ENCODE measurements at regions not wholly inside any gene's neighbourhood (a gene's known extent, or its start where the extent isn't known, plus 50 kb on each side); places are given as distances from the start of the nearest gene placed in this dataset.
"Not testable (repeated sequence)": the region's sequence is repeated elsewhere in the genome, so short reads cannot be mapped to it uniquely, and the experiment has no call there.

DNA sequence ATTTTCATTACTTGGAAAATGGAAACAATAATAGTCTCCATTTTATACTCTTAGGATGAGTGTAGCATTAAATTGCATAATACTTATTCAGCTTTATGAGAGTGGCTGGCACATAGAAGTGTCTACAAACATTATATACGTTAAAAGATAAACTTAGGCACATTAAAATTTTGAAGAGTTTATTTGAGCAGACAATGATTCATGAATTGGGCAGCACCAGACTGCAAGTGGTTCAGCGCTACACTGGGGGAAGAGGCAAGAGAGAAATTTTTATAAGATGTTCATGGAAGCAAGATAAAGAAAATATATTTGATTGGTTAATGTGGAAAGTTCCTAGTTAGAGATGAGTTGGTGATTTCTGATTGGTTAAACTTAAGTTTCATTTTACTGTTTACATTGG is 243.7 kb downstream of the RASEF start:
- Mint-ChIP-seq H3K27ac (no peak overlapping the region), H3K4me1 (ENCODE audit: low read depth) (no peaks in the 10 kb centered on the region), H3K9me3 (peaks cover 5% of the 10 kb centered on the region)

DNA sequence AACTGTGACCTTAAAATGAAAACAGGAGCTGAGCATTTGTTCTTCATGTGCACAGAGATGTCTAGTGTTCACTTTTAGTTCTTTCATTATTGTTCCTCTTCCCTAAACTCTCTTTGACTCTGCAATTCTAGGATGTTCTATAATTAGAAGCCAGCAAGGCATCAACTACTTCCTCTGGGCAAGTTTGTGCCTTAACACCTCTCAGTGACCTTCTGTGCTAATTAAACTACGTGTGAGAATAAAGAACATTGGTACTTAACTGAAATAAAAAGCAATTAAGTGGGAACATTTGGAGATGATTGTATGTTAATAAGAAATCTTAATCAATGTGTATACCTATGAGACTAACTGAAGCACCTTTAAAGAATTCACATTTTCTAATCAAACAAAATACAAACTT is 242.8 kb downstream of the RASEF start:
- no peaks in the 10 kb centered on the region for H3K27me3 Mint-ChIP-seq
- peaks cover 7% of the 10 kb centered on the region for H3K9me3 Mint-ChIP-seq
- H3K27ac Mint-ChIP-seq: no peak overlapping the region
- H3K4me1 Mint-ChIP-seq (ENCODE audit: low read depth): no peaks in the 10 kb centered on the region
- no peaks in the 10 kb centered on the region for H3K36me3 Mint-ChIP-seq (ENCODE audit: low read depth)
- no peak overlapping the region for H3K4me3 Mint-ChIP-seq

More for the DNA sequence above, 243.7 kb downstream of the RASEF start:
- Mint-ChIP-seq H3K4me3 (no peak overlapping the region), H3K27me3 (no peaks in the 10 kb centered on the region), H3K36me3 (ENCODE audit: low read depth) (no peaks in the 10 kb centered on the region)

DNA sequence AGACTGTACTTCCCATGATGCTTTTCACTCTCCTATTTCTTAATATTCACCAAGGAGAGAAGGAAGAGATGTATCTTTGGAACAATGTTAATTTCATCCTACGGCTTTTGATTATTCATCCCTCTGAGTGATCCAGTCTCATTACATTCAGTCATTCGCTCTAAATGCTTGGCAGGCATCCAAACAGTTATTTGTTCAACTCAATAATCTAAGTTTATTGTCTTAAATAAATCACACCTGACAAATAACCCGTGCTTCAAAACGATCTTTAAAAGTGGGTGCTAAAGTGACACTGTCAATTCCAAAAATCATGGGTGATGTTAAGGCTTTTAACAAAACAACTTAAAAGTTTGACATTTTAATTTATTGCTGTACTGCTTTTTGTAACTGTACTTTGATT is 233.1 kb downstream of the RASEF start:
- H3K36me3 Mint-ChIP-seq (ENCODE audit: low read depth): no peaks in the 10 kb centered on the region
- H3K4me1 Mint-ChIP-seq (ENCODE audit: low read depth): no peaks in the 10 kb centered on the region
- H3K9me3 Mint-ChIP-seq: peaks cover 3% of the 10 kb centered on the region
- no peak overlapping the region for H3K4me3 Mint-ChIP-seq
- H3K27ac Mint-ChIP-seq: no peak overlapping the region
- H3K27me3 Mint-ChIP-seq: no peaks in the 10 kb centered on the region

GRCh38 chr9:82865524-82865923 is 197.4 kb downstream of the RASEF start:
- H3K4me3 Mint-ChIP-seq: no peak overlapping the region
- H3K27ac Mint-ChIP-seq: no peak overlapping the region
- H3K27me3 Mint-ChIP-seq: no peaks in the 10 kb centered on the region
- H3K9me3 Mint-ChIP-seq: peaks cover 9% of the 10 kb centered on the region
- no peaks in the 10 kb centered on the region for H3K4me1 Mint-ChIP-seq (ENCODE audit: low read depth)
- H3K36me3 Mint-ChIP-seq (ENCODE audit: low read depth): no peaks in the 10 kb centered on the region

DNA sequence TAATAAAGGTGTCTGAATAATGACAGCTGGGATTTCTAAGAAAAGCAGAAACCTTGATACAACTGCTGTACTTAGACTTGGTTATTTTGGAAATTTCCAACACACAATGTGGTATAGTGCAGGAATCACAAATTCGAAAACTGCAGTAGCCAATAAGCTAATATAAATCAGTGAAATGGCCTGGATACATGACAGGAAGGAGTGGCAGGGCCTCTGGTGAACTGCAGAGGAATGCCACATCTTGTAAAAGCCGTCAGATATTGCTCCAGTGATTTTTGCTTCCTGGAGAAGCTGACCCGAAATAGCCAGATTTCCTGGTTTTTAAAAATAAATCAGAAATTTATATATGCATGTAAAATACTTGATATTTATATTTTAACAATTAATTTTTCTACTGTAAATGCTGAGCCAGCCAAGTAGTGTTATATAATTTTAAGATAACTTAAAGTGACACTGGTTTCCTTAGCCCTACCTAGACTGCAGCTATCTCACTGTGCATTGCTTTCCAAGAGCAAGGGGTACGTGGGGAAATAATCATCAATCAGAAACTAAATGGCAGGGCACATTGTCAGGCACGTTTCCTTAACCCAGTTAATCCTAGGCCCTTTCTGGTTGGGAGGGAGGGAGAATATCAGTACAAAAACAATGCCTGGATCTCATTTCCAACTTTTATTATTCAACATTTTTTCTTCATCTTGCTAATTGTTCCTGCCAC is 182.4 kb downstream of the RASEF start:
- no peaks in the 10 kb centered on the region for H3K27me3 Mint-ChIP-seq
- H3K4me1 Mint-ChIP-seq (ENCODE audit: low read depth): no peaks in the 10 kb centered on the region
- H3K4me3 Mint-ChIP-seq: no peak overlapping the region
- no peaks in the 10 kb centered on the region for H3K9me3 Mint-ChIP-seq
- H3K36me3 Mint-ChIP-seq (ENCODE audit: low read depth): no peaks in the 10 kb centered on the region
- H3K27ac Mint-ChIP-seq: no peak overlapping the region

- Mint-ChIP-seq H3K9me3 (no peaks in the 10 kb centered on the region), H3K27me3 (no peaks in the 10 kb centered on the region), H3K27ac (no peak overlapping the region), H3K36me3 (ENCODE audit: low read depth) (no peaks in the 10 kb centered on the region), H3K4me3 (no peak overlapping the region), H3K4me1 (ENCODE audit: low read depth) (no peaks in the 10 kb centered on the region)
These were observed 180.8 kb downstream of the RASEF start for GRCh38 chr9:82882138-82882537.

DNA sequence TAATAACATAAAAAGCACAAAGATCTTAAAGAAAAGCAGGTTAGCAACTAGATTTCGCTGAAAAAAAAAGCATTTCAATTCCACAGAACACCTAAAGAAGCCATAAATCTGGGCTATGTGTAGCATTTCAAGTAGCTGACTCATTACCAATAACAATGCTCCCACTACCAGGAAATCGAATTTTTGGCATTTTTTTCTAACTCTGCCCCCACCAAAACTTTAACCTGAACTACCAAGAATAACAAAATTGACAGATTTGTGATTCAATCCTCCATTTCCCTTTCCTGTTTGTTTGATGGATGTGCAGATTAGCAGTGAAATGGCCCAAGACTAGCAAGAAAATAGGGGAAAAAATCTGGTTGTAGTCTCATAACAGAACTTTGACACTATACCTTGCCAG is 180.2 kb downstream of the RASEF start:
- Mint-ChIP-seq H3K9me3 (no peaks in the 10 kb centered on the region), H3K4me3 (no peak overlapping the region), H3K36me3 (ENCODE audit: low read depth) (no peaks in the 10 kb centered on the region), H3K4me1 (ENCODE audit: low read depth) (no peaks in the 10 kb centered on the region), H3K27me3 (no peaks in the 10 kb centered on the region), H3K27ac (no peak overlapping the region)

DNA sequence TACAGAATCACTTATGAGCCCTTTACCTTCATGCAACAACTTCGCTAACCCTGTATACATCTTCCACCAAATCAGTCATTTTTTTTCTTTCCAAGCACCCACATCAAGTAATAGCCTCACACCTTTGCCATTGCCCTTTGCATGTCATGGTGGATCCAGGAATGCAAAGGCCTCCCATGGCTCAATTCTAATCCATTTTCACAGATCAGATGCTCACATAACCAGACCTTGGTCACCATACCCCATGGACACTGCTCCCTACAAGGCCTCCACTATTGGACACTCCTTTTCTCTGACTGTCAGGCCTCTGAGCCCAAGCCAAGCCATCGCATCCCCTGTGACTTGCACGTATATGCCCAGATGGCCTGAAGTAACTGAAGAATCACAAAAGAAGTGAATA is 179.5 kb downstream of the RASEF start:
- no peaks in the 10 kb centered on the region for H3K36me3 Mint-ChIP-seq (ENCODE audit: low read depth)
- no peaks in the 10 kb centered on the region for H3K4me1 Mint-ChIP-seq (ENCODE audit: low read depth)
- no peak overlapping the region for H3K4me3 Mint-ChIP-seq
- no peak overlapping the region for H3K27ac Mint-ChIP-seq
- H3K9me3 Mint-ChIP-seq: no peaks in the 10 kb centered on the region
- no peaks in the 10 kb centered on the region for H3K27me3 Mint-ChIP-seq

GRCh38 chr9:82883974-82884373 is 179.0 kb downstream of the RASEF start:
- not testable (repeated sequence) for H3K27ac Mint-ChIP-seq; H3K36me3 Mint-ChIP-seq (ENCODE audit: low read depth); H3K9me3 Mint-ChIP-seq

DNA sequence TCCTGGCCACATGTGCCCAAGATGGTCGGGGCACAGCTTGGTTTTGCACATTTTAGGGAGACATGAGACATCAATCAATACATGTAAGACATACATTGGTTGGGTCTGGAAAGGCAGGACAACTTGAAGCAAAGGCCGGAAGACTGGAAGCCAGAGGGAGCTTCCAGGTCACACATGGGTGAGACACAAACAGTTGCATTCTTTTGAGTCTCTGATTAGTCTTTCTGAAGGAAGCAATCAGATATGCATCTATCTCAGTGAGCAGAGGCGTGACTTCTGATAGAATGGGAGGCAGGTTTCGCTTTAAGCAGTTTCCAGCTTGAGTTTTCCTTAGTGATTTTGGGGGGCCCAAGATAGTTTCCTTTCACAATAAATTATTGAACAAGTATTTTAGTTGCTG is 172.5 kb downstream of the RASEF start:
- Mint-ChIP-seq H3K27me3 (no peaks in the 10 kb centered on the region), H3K9me3 (no peaks in the 10 kb centered on the region), H3K4me3 (no peak overlapping the region), H3K27ac (no peak overlapping the region), H3K4me1 (ENCODE audit: low read depth) (no peaks in the 10 kb centered on the region), H3K36me3 (ENCODE audit: low read depth) (no peaks in the 10 kb centered on the region)

More at GRCh38 chr9:82883974-82884373, 179.0 kb downstream of the RASEF start:
- H3K4me1 Mint-ChIP-seq (ENCODE audit: low read depth); H3K27me3 Mint-ChIP-seq; H3K4me3 Mint-ChIP-seq: not testable (repeated sequence)

DNA sequence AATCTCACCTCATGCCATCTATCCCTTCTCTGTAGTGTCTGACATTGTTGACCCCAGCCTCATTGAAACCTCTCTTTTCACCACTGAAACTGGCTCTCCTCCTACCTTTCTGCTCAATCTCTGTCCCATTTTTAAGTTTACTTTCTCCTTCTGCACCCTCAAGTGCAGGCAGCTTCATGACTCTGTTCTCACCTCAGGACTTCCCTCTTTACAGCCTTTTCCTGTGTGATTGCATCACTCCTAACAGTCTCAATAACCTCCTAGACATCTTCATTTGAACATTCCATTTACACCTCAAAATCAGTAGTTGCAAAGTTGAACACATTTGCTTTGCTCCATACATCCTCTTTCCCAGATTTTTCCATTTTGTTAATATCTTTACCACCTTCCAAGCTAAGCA is 172.1 kb downstream of the RASEF start:
- Mint-ChIP-seq H3K27me3 (no peaks in the 10 kb centered on the region), H3K9me3 (no peaks in the 10 kb centered on the region), H3K4me3 (no peak overlapping the region), H3K4me1 (ENCODE audit: low read depth) (no peaks in the 10 kb centered on the region), H3K36me3 (ENCODE audit: low read depth) (no peaks in the 10 kb centered on the region), H3K27ac (no peak overlapping the region)

- H3K27ac Mint-ChIP-seq: no peak overlapping the region
- no peaks in the 10 kb centered on the region for H3K36me3 Mint-ChIP-seq (ENCODE audit: low read depth)
- no peak overlapping the region for H3K4me3 Mint-ChIP-seq
- H3K27me3 Mint-ChIP-seq: no peaks in the 10 kb centered on the region
- no peaks in the 10 kb centered on the region for H3K4me1 Mint-ChIP-seq (ENCODE audit: low read depth)
- no peaks in the 10 kb centered on the region for H3K9me3 Mint-ChIP-seq
These were observed 171.6 kb downstream of the RASEF start for GRCh38 chr9:82891321-82891720.

DNA sequence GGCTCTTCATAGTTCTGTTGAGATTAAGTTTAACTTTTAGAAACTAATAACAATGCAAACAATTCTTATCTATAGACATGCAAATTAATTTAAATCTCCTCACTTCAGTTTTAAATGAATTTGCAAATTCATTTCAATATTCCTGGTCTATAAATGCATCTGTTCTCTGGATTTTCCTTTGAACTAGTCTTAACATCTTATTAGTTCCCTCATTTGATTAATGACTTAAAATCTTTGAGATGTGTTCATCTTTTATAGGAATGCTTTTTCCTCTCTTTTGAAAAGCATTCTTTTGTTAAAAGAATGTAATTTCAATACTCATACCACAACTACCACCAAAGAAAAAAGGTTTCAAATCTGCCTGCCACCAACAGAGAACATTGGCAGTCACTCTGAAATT is 169.4 kb downstream of the RASEF start:
- Mint-ChIP-seq H3K27ac (no peak overlapping the region), H3K4me1 (ENCODE audit: low read depth) (no peaks in the 10 kb centered on the region), H3K4me3 (no peak overlapping the region), H3K9me3 (no peaks in the 10 kb centered on the region), H3K36me3 (ENCODE audit: low read depth) (no peaks in the 10 kb centered on the region), H3K27me3 (no peaks in the 10 kb centered on the region)

DNA sequence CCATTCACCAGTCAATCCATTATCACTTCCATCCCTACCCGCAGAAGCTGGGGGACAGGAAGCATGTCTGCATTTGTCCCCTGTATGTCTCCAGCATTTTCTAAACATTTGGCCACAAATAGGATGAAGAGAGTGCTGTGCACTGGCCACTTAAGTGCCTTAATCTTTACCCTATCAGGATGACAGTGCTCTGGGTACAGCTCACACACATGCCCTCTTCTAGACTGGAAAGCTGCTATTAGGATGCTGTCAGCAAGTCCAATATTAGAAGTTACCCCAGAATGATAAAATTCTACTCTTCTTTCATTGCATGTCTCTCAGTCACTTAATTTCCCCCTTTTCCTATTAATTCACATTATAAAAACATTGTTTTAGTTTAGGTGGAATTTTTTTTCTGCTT is 168.4 kb downstream of the RASEF start:
- no peak overlapping the region for H3K27ac Mint-ChIP-seq
- no peaks in the 10 kb centered on the region for H3K36me3 Mint-ChIP-seq (ENCODE audit: low read depth)
- H3K4me3 Mint-ChIP-seq: no peak overlapping the region
- H3K4me1 Mint-ChIP-seq (ENCODE audit: low read depth): no peaks in the 10 kb centered on the region
- H3K9me3 Mint-ChIP-seq: no peaks in the 10 kb centered on the region
- H3K27me3 Mint-ChIP-seq: no peaks in the 10 kb centered on the region

GRCh38 chr9:82894961-82895821 is 167.8 kb downstream of the RASEF start:
- no peak overlapping the region for H3K4me3 Mint-ChIP-seq
- no peak overlapping the region for H3K27ac Mint-ChIP-seq
- H3K9me3 Mint-ChIP-seq: no peaks in the 10 kb centered on the region
- no peaks in the 10 kb centered on the region for H3K27me3 Mint-ChIP-seq
- H3K36me3 Mint-ChIP-seq (ENCODE audit: low read depth): no peaks in the 10 kb centered on the region
- H3K4me1 Mint-ChIP-seq (ENCODE audit: low read depth): no peaks in the 10 kb centered on the region

DNA sequence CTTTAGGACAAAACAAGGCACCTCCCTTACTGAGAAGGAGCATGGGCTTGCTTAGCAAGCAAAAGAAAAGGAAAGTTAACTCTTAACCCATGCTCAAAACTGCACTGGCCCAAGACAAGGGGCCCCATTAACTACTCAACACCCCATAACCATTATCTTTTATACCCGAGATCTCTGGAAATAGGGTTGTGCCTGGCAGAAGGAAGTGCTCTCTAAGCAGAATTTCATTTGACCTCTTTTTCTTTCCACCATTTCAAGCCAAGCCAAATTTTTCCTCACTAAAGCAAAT is 167.2 kb downstream of the RASEF start:
- Mint-ChIP-seq H3K27me3 (no peaks in the 10 kb centered on the region), H3K9me3 (no peaks in the 10 kb centered on the region), H3K4me1 (ENCODE audit: low read depth) (no peaks in the 10 kb centered on the region), H3K36me3 (ENCODE audit: low read depth) (no peaks in the 10 kb centered on the region), H3K27ac (no peak overlapping the region), H3K4me3 (no peak overlapping the region)
